HCT116 (cell line): ENCODE measurements at regions not wholly inside any gene's neighbourhood (a gene's known extent, or its start where the extent isn't known, plus 50 kb on each side); places are given as distances from the start of the nearest gene placed in this dataset.

ENCODE experiments used
- EZH2 ChIP-seq: fragments of 200-600 bp; sonication (generic); IDR thresholded peaks from 2 replicates; pipeline ENCODE4 v1.6.1; 2017; ENCODE audit warnings: antibody characterized with exemption, mixed run types
- SP1 ChIP-seq: IDR thresholded peaks from 2 replicates; pipeline ENCODE4 v1.6.1; 2012; ENCODE audit warnings: low read depth

DNA sequence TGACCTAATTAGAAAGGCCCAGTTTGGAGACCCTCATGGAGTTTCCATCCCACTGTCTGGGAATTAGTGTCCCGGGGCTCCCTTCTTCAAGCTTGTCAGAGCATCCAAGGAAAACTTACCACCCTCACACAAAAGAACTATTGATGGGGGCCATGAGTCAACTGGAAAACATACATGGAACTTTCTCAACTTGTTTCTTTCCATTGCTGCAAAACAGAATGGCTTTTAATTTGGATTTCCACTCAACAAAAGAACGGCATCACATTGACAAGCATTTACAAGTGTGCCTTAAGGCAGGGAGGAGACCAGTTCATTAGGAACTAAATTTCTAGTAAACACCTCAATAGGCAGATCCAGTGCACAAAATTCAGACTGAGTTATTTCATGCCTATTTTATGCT lies 289.1 kb upstream of the PREP start:
- TF ChIP-seq SP1 (no peak), EZH2 (no peak)
